HCT116 (cell line): ENCODE measurements at regions not wholly inside any gene's neighbourhood (a gene's known extent, or its start where the extent isn't known, plus 50 kb on each side); places are given as distances from the start of the nearest gene placed in this dataset.

ENCODE experiments used
- ATAC-seq: fragments of 200-7000 bp; cut with Tn5 transposase; 2 replicates; pipeline ENCODE4 v1.9.1; 2020; ENCODE audit warnings: mild to moderate bottlenecking, moderate library complexity
- BruUV-seq: library from RNA; stranded (reverse); fragments of 400-500 nt; replicated peaks from 2 replicates; lab custom pipeline; 2021; lab: Mats Ljungman, UMichigan
- CTCF ChIA-PET: fragments of 300-600 bp; sonication (Branson Sonifier 250); formaldehyde crosslinking; loops from one replicate; lab custom pipeline; 2021; ENCODE audit warnings: antibody characterized with exemption; lab: Charles Lee
- POLR2A ChIA-PET: fragments of 300-600, 350-600 bp; sonication (Branson Sonifier 250); formaldehyde crosslinking; loops from one replicate; lab custom pipeline; 2021; ENCODE audit warnings: antibody characterized with exemption; lab: Charles Lee
- RAD21 ChIA-PET, 2 experiments: fragments of 300-600 bp; sonication (Branson Sonifier 250); formaldehyde crosslinking; loops; one replicate each; lab custom pipeline; 2023; ENCODE audit warnings: low total read pairs in 2 of 2; ENCODE audit not compliant: uncharacterized antibody in 2 of 2, unreplicated experiment in 2 of 2, low non-redundant PET in 1 of 2; lab: Charles Lee
- DNase-seq: peaks from one replicate; pipeline ENCODE4 v3.0.0-alpha.2; 2010; ENCODE audit warnings: low read depth, low spot score
- H2AFZ ChIP-seq: fragments of 200-600 bp; shearing (Covaris generic), sonication (generic); 2 replicates; pipeline ENCODE4 v1.6.1; 2017; ENCODE audit warnings: low read depth, mixed run types, mixed read lengths, antibody characterized with exemption, low read length; ENCODE audit not compliant: poor library complexity, severe bottlenecking
- H3K27ac ChIP-seq: 2 replicates; pipeline ENCODE4 v1.5.1; 2012; ENCODE audit warnings: low read depth, low read length
- H3K27me3 ChIP-seq: fragments of 200-600 bp; sonication (generic); 2 replicates; pipeline ENCODE4 v1.6.1; 2016; ENCODE audit warnings: mixed run types, low read length, mixed read lengths; ENCODE audit not compliant: insufficient read depth
- H3K36me3 ChIP-seq, 2 experiments: fragments of 200-500 bp in 1 of 2; fragments of 200-600 bp in 1 of 2; sonication (Bioruptor generic) in 1 of 2; sonication (generic) in 1 of 2; 2 replicates each; pipeline versions ENCODE4 v1.5.1 to v1.6.1; 2014 to 2016; ENCODE audit warnings: low read length in 2 of 2, inconsistent platforms in 1 of 2, mixed read lengths in 1 of 2, mixed run types in 1 of 2; ENCODE audit not compliant: insufficient read depth in 2 of 2, control insufficient read depth in 1 of 2
- H3K4me1 ChIP-seq, 2 experiments: fragments of 200-600 bp in 1 of 2; sonication (generic) in 1 of 2; 2 replicates each; pipeline versions ENCODE4 v1.5.1 to v1.6.1; 2012 to 2017; ENCODE audit warnings: low read length in 2 of 2, inconsistent platforms in 1 of 2, mild to moderate bottlenecking in 1 of 2, mixed read lengths in 1 of 2, mixed run types in 1 of 2, moderate library complexity in 1 of 2; ENCODE audit not compliant: insufficient read depth in 2 of 2, control insufficient read depth in 1 of 2
- H3K4me2 ChIP-seq: fragments of 200-600 bp; sonication (generic); 2 replicates; pipeline ENCODE4 v1.6.1; 2017; ENCODE audit warnings: mixed run types, low read length, mixed read lengths
- H3K4me3 ChIP-seq, 2 experiments: fragments of 200-600 bp in 1 of 2; sonication (generic) in 1 of 2; replicated peaks in 1 of 2; 2 replicates each; pipeline ENCODE4 v1.5.1; 2011 to 2016; ENCODE audit warnings: low read length in 2 of 2, control low read depth in 1 of 2, low read depth in 1 of 2, mild to moderate bottlenecking in 1 of 2, mixed read lengths in 1 of 2, mixed run types in 1 of 2
- H3K79me2 ChIP-seq: fragments of 200-600 bp; sonication (generic); 2 replicates; pipeline ENCODE4 v1.6.1; 2017; ENCODE audit warnings: mild to moderate bottlenecking, mixed run types, low read length, moderate library complexity, mixed read lengths; ENCODE audit not compliant: insufficient read depth
- H3K9ac ChIP-seq: fragments of 200-600 bp; sonication (generic); 2 replicates; pipeline ENCODE4 v1.6.1; 2016; ENCODE audit warnings: low read length, mixed read lengths
- H3K9me2 ChIP-seq: fragments of 200-600 bp; sonication (generic), shearing (Covaris generic); 2 replicates; pipeline ENCODE4 v1.6.1; 2017; ENCODE audit warnings: mixed run types, mild to moderate bottlenecking, moderate library complexity; ENCODE audit not compliant: insufficient read depth
- H3K9me3 ChIP-seq, 2 experiments: fragments of 200-500 bp in 1 of 2; fragments of 200-600 bp in 1 of 2; sonication (Bioruptor generic) in 1 of 2; sonication (generic) in 1 of 2; 2 replicates each; pipeline ENCODE4 v1.6.1; 2014 to 2017; ENCODE audit warnings: low read length in 2 of 2, mixed read lengths in 2 of 2, inconsistent platforms in 1 of 2, low read depth in 1 of 2, mild to moderate bottlenecking in 1 of 2, mixed run types in 1 of 2, moderate library complexity in 1 of 2; ENCODE audit not compliant: control insufficient read depth in 1 of 2, insufficient read depth in 1 of 2
- H4K20me1 ChIP-seq: fragments of 200-600 bp; sonication (generic), shearing (Covaris generic); 2 replicates; pipeline ENCODE4 v1.6.1; 2017; ENCODE audit warnings: mixed run types, mild to moderate bottlenecking, moderate library complexity; ENCODE audit not compliant: insufficient read depth
- CBX3 ChIP-seq: IDR thresholded peaks from 2 replicates; pipeline ENCODE4 v1.6.1; 2012; ENCODE audit warnings: low read depth
- CTCF ChIP-seq, 3 experiments: fragments of 200-600 bp in 1 of 3; sonication (generic) in 1 of 3; IDR thresholded peaks in 2 of 3; conservative IDR thresholded peaks in 1 of 3; 2 replicates each; pipeline ENCODE4 v1.5.1; 2012 to 2017; ENCODE audit warnings: low read depth in 2 of 3, low read length in 2 of 3, antibody characterized with exemption in 1 of 3, borderline replicate concordance in 1 of 3, control low read depth in 1 of 3, mild to moderate bottlenecking in 1 of 3, mixed read lengths in 1 of 3, mixed run types in 1 of 3, moderate library complexity in 1 of 3; ENCODE audit not compliant: insufficient read depth in 1 of 3
- EGR1 ChIP-seq: IDR thresholded peaks from 2 replicates; pipeline ENCODE4 v1.6.1; 2012; ENCODE audit warnings: low read depth
- ELF1 ChIP-seq: IDR thresholded peaks from 2 replicates; pipeline ENCODE4 v1.6.1; 2012; ENCODE audit warnings: low read depth, borderline replicate concordance
- EZH2 ChIP-seq: fragments of 200-600 bp; sonication (generic); IDR thresholded peaks from 2 replicates; pipeline ENCODE4 v1.6.1; 2017; ENCODE audit warnings: antibody characterized with exemption, mixed run types
- FOSL1 ChIP-seq: IDR thresholded peaks from 2 replicates; pipeline ENCODE4 v1.6.1; 2012; ENCODE audit warnings: low read depth
- JUND ChIP-seq: IDR thresholded peaks from 2 replicates; pipeline ENCODE4 v1.6.1; 2012
- POLR2A ChIP-seq: IDR thresholded peaks from 2 replicates; pipeline ENCODE4 v1.7.0; 2011; ENCODE audit warnings: borderline replicate concordance; ENCODE audit not compliant: insufficient read depth, insufficient read length; ENCODE audit errors: extremely low read depth
- POLR2AphosphoS5 ChIP-seq: IDR thresholded peaks from 2 replicates; pipeline ENCODE4 v1.6.1; 2011; ENCODE audit warnings: mild to moderate bottlenecking, low read depth, low read length, moderate library complexity
- REST ChIP-seq: IDR thresholded peaks from 2 replicates; pipeline ENCODE4 v1.6.1; 2012; ENCODE audit warnings: low read depth
- SIN3A ChIP-seq: IDR thresholded peaks from 2 replicates; pipeline ENCODE4 v1.6.1; 2012; ENCODE audit warnings: low read depth
- SRF ChIP-seq: IDR thresholded peaks from 2 replicates; pipeline ENCODE4 v1.6.1; 2012; ENCODE audit warnings: low read depth
- TCF7L2 ChIP-seq: IDR thresholded peaks from 2 replicates; pipeline ENCODE4 v1.7.0; 2011; ENCODE audit warnings: borderline replicate concordance, inconsistent platforms; ENCODE audit not compliant: insufficient read depth, insufficient read length; ENCODE audit errors: extremely low read depth
- ZBTB33 ChIP-seq: IDR thresholded peaks from 2 replicates; pipeline ENCODE4 v1.6.1; 2011; ENCODE audit warnings: mild to moderate bottlenecking, low read length, moderate library complexity; ENCODE audit not compliant: insufficient replicate concordance; ENCODE audit errors: extremely low read depth
- ZFX ChIP-seq: fragments of 450-650 bp; IDR thresholded peaks from 2 replicates; pipeline ENCODE4 v1.6.1; 2017
- ZNF274 ChIP-seq: fragments of 200-500 bp; sonication (Bioruptor generic); IDR thresholded peaks from 2 replicates; pipeline ENCODE4 v1.6.1; 2014; ENCODE audit warnings: mild to moderate bottlenecking, low read depth, low read length, inconsistent platforms
- intact Hi-C: fragments of 100-400 bp; cut with micrococcal nuclease; formaldehyde crosslinking; loops from 2 replicates; pipeline ENCODE4 v1.10.0; 2022

DNA sequence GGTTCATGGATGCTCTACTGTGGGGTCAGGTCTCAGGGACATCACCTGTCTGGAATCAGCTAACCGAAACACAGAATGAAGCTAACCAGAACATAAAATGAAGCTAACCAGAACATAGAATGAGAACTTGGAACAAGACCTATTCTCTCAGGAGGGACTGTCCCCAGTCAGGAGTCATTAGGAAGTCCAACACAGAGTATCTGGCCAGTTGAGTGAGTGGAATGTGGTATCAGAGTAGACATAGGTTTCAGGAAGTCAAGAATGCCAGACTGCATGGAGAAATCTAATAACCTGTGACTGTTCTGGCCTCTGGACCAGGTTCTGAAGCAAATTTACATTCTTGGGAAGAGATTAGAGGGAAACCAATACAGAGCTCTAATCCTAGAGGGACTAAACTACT is 609.6 kb downstream of the PRELID2 start:
- ATAC-seq (no peak), DNase-seq (no peak)
- no peak overlapping the region for H3K9ac ChIP-seq
- H3K9me3 ChIP-seq, result no peaks in the 10 kb centered on the region
- H3K79me2 ChIP-seq, result no peaks in the 10 kb centered on the region
- H3K27me3 ChIP-seq, result peaks cover 6% of the 10 kb centered on the region; the same call in 1 of the 2 replicates
- BruUV-seq, result no TSS peak
- H3K4me1 ChIP-seq, result no peaks in the 10 kb centered on the region
- CTCF ChIA-PET, result interaction anchor here (0.8 kb wide), 1 partner anchor 12 kb away, joined by 4 read pairs; no protein-coding TSS in a partner anchor
- POLR2A ChIA-PET, result no interaction called here
- no peak overlapping the region for H3K4me3 ChIP-seq
- no peak overlapping the region for H3K4me2 ChIP-seq
- H3K27ac ChIP-seq, result no peak overlapping the region
- RAD21 ChIA-PET, result no interaction called here
- intact Hi-C loops, result no loop called here
- TF ChIP-seq SIN3A (no peak), CTCF (IDR thresholded peaks at IDR 0.05 in 2 of 3, conservative IDR thresholded peaks at IDR 0.05 in 1 of 3; ENCODE audit: borderline replicate concordance in 1 of 3, insufficient read depth in 1 of 3, low read depth in 2 of 3, low read length in 2 of 3) (no peak), REST (no peak), EZH2 (no peak), POLR2A (no peak), FOSL1 (no peak), ZFX (no peak), ELF1 (no peak), CBX3 (no peak), ZNF274 (no peak), TCF7L2 (no peak), SRF (no peak), POLR2AphosphoS5 (no peak), EGR1 (no peak), JUND (no peak), ZBTB33 (no peak)
- TF ChIP-seq, all 23 proteins: peak for 0
- Histone ChIP-seq H4K20me1 (no peaks in the 10 kb centered on the region), H3K36me3 (no peaks in the 10 kb centered on the region), H3K9me2 (no peaks in the 10 kb centered on the region), H2AFZ (no peak overlapping the region)
